Caco-2 (cell line): ENCODE measurements at regions not wholly inside any gene's neighbourhood (a gene's known extent, or its start where the extent isn't known, plus 50 kb on each side); places are given as distances from the start of the nearest gene placed in this dataset.

Experiments used
- BruUV-seq: library from RNA; stranded (reverse); fragments of 400-500 nt; replicated peaks from 2 replicates; lab custom pipeline; 2021; lab: Mats Ljungman, UMichigan
- CTCF ChIA-PET: fragments of 300-600 bp; sonication (Branson Sonifier 250); formaldehyde crosslinking; loops from one replicate; lab custom pipeline; 2022; ENCODE audit warnings: antibody characterized with exemption; lab: Charles Lee
- POLR2A ChIA-PET: fragments of 300-600 bp; sonication (Branson Sonifier 250); formaldehyde crosslinking; loops from one replicate; lab custom pipeline; 2022; ENCODE audit warnings: antibody characterized with exemption; lab: Charles Lee
- DNase-seq, 2 experiments: peaks; one replicate each; pipeline versions ENCODE4 v3.0.0 to v3.0.0-alpha.2; 2020 to 2022
- H3K27me3 ChIP-seq: replicated peaks from 2 replicates; pipeline ENCODE4 v1.6.0; 2011; ENCODE audit warnings: low read length; ENCODE audit not compliant: control insufficient read depth, insufficient read depth
- H3K36me3 ChIP-seq: 2 replicates; pipeline ENCODE4 v1.5.1; 2011; ENCODE audit warnings: low read length; ENCODE audit not compliant: control insufficient read depth, insufficient read depth
- H3K4me1 ChIP-seq: fragments of 250-450 bp; sonication (Bioruptor Pico); 2 replicates; pipeline ENCODE4 v1.5.1; 2020; ENCODE audit warnings: mild to moderate bottlenecking
- H3K4me3 ChIP-seq: 2 replicates; pipeline ENCODE4 v1.5.1; 2011; ENCODE audit warnings: low read depth, mild to moderate bottlenecking, control low read depth, low read length
- H3K9me3 ChIP-seq: fragments of 250-450 bp; sonication (Bioruptor Pico); 2 replicates; pipeline ENCODE4 v1.5.1; 2020; ENCODE audit warnings: mild to moderate bottlenecking, moderate library complexity
- H3K27ac Mint-ChIP-seq: one replicate; pipeline ENCODE4 v1.8.0; 2022; ENCODE audit warnings: mixed read lengths; ENCODE audit not compliant: unreplicated experiment
- H3K27me3 Mint-ChIP-seq: one replicate; pipeline ENCODE4 v1.8.0; 2022; ENCODE audit warnings: mixed read lengths; ENCODE audit not compliant: insufficient read depth, unreplicated experiment
- H3K36me3 Mint-ChIP-seq: one replicate; pipeline ENCODE4 v1.8.0; 2022; ENCODE audit warnings: mild to moderate bottlenecking, mixed read lengths; ENCODE audit not compliant: insufficient read depth, unreplicated experiment
- H3K4me1 Mint-ChIP-seq: one replicate; pipeline ENCODE4 v1.8.0; 2022; ENCODE audit warnings: low read depth, mixed read lengths; ENCODE audit not compliant: unreplicated experiment
- H3K4me3 Mint-ChIP-seq: one replicate; pipeline ENCODE4 v1.8.0; 2022; ENCODE audit warnings: mild to moderate bottlenecking, moderate library complexity, mixed read lengths; ENCODE audit not compliant: unreplicated experiment
- H3K9me3 Mint-ChIP-seq: one replicate; pipeline ENCODE4 v1.8.0; 2022; ENCODE audit warnings: mixed read lengths; ENCODE audit not compliant: unreplicated experiment
- CTCF ChIP-seq, 2 experiments: fragments of 200-600 bp in 1 of 2; IDR thresholded peaks; 1 replicate in 1 of 2; 2 replicates in 1 of 2; pipeline versions ENCODE4 v1.5.1 to v1.8.0; 2011 to 2022; ENCODE audit warnings: antibody characterized with exemption in 1 of 2, control low read depth in 1 of 2, inconsistent platforms in 1 of 2, low read depth in 1 of 2, low read length in 1 of 2, mild to moderate bottlenecking in 1 of 2, moderate library complexity in 1 of 2; ENCODE audit not compliant: insufficient read depth in 1 of 2, severe bottlenecking in 1 of 2, unreplicated experiment in 1 of 2
- intact Hi-C: fragments of 100-400 bp; cut with micrococcal nuclease; formaldehyde crosslinking; loops from one replicate; pipeline ENCODE4 v1.10.0; 2022; ENCODE audit not compliant: unreplicated experiment

- Mint-ChIP-seq H3K27me3 (no peaks in the 10 kb centered on the region), H3K9me3 (no peaks in the 10 kb centered on the region), H3K36me3 (no peaks in the 10 kb centered on the region), H3K4me3 (no peak overlapping the region), H3K4me1 (no peaks in the 10 kb centered on the region), H3K27ac (peak overlapping the region; percentile 44)
- Histone ChIP-seq H3K36me3 (no peaks in the 10 kb centered on the region), H3K27me3 (no peaks in the 10 kb centered on the region), H3K4me3 (no peak overlapping the region), H3K4me1 (no peaks in the 10 kb centered on the region), H3K9me3 (no peaks in the 10 kb centered on the region)
- BruUV-seq: no TSS peak
- CTCF ChIA-PET: interaction anchor here (0.5 kb wide), 1 partner anchor 278 kb away, joined by 5 read pairs; no protein-coding TSS in a partner anchor
- TF ChIP-seq CTCF (IDR thresholded peaks at IDR 0.05; ENCODE audit: insufficient read depth in 1 of 2, low read depth in 1 of 2, low read length in 1 of 2, severe bottlenecking in 1 of 2, unreplicated experiment in 1 of 2): no peak
- intact Hi-C loops: loop anchor here (10.0 kb wide), 1 partner anchor 75 kb away; no protein-coding TSS in a partner anchor
- POLR2A ChIA-PET: no interaction called here
- DNase-seq: no peak
These were observed 58.4 kb downstream of the RTL6 start for GRCh38 chr22:44439356-44440223.

GRCh38 chr22:44438481-44439131, 59.4 kb downstream of the RTL6 start:
- Mint-ChIP-seq H3K4me1 (no peaks in the 10 kb centered on the region), H3K27ac (no peak overlapping the region), H3K4me3 (no peak overlapping the region), H3K27me3 (no peaks in the 10 kb centered on the region), H3K9me3 (no peaks in the 10 kb centered on the region), H3K36me3 (no peaks in the 10 kb centered on the region)
- Histone ChIP-seq H3K36me3 (no peaks in the 10 kb centered on the region), H3K27me3 (no peaks in the 10 kb centered on the region), H3K9me3 (no peaks in the 10 kb centered on the region), H3K4me1 (no peaks in the 10 kb centered on the region), H3K4me3 (no peak overlapping the region)
- no peak for DNase-seq
- POLR2A ChIA-PET: no interaction called here
- intact Hi-C loops: no loop called here
- CTCF ChIA-PET: no interaction called here
- TF ChIP-seq CTCF (IDR thresholded peaks at IDR 0.05; ENCODE audit: insufficient read depth in 1 of 2, low read depth in 1 of 2, low read length in 1 of 2, severe bottlenecking in 1 of 2, unreplicated experiment in 1 of 2): no peak
- BruUV-seq: no TSS peak

GRCh38 chr22:44438056-44438455, 60.0 kb downstream of the RTL6 start:
- no TSS peak for BruUV-seq
- no peak overlapping the region for H3K4me3 Mint-ChIP-seq
- CTCF ChIA-PET: no interaction called here
- intact Hi-C loops: no loop called here
- no peaks in the 10 kb centered on the region for H3K27me3 ChIP-seq
- no peaks in the 10 kb centered on the region for H3K36me3 Mint-ChIP-seq
- DNase-seq: no peak
- no peaks in the 10 kb centered on the region for H3K9me3 ChIP-seq
- TF ChIP-seq CTCF (IDR thresholded peaks at IDR 0.05; ENCODE audit: insufficient read depth in 1 of 2, low read depth in 1 of 2, low read length in 1 of 2, severe bottlenecking in 1 of 2, unreplicated experiment in 1 of 2): no peak
- no peaks in the 10 kb centered on the region for H3K4me1 Mint-ChIP-seq
- no peaks in the 10 kb centered on the region for H3K27me3 Mint-ChIP-seq
- no peak overlapping the region for H3K27ac Mint-ChIP-seq
- H3K36me3 ChIP-seq: no peaks in the 10 kb centered on the region
- no peaks in the 10 kb centered on the region for H3K9me3 Mint-ChIP-seq
- H3K4me1 ChIP-seq: no peaks in the 10 kb centered on the region
- no peak overlapping the region for H3K4me3 ChIP-seq
- POLR2A ChIA-PET: no interaction called here
